ENCODE measurements at regions not wholly inside any gene's neighbourhood (a gene's known extent, or its start where the extent isn't known, plus 50 kb on each side); places are given as distances from the start of the nearest gene placed in this dataset.

- TF ChIP-seq CTCF (optimal IDR thresholded peaks at IDR 0.05 in 1 of 3, IDR thresholded peaks at IDR 0.05 in 1 of 3, conservative IDR thresholded peaks at IDR 0.05 in 1 of 3; ENCODE audit: extremely low read depth in 1 of 3, insufficient read depth in 2 of 3, low read length in 3 of 3) (no peak), EZH2 (IDR thresholded peaks at IDR 0.05; ENCODE audit: low read length) (no peak)
These were observed 1084.4 kb downstream of the RPIA start for GRCh38 chr2:89775885-89776284.

GRCh38 chr2:89780318-89780717 is 1088.8 kb downstream of the RPIA start:
- H3K4me3 ChIP-seq (ENCODE audit: control insufficient read depth in 2 of 3, extremely low read depth in 1 of 3, insufficient read depth in 2 of 3, low read depth in 1 of 3, low read length in 3 of 3) = no peak overlapping the region
- TF ChIP-seq CTCF (optimal IDR thresholded peaks at IDR 0.05 in 1 of 3, IDR thresholded peaks at IDR 0.05 in 1 of 3, conservative IDR thresholded peaks at IDR 0.05 in 1 of 3; ENCODE audit: extremely low read depth in 1 of 3, insufficient read depth in 2 of 3, low read length in 3 of 3) = no peak
- TF ChIP-seq EZH2 (IDR thresholded peaks at IDR 0.05; ENCODE audit: low read length) = no peak
- H3K9me3 ChIP-seq (ENCODE audit: control insufficient read depth, low read depth, low read length) = peaks cover 23% of the 10 kb centered on the region
- no peaks in the 10 kb centered on the region for H4K20me1 ChIP-seq (ENCODE audit: control insufficient read depth, extremely low read depth, insufficient read depth, low read length)
- no peaks in the 10 kb centered on the region for H3K9me1 ChIP-seq (ENCODE audit: control insufficient read depth, extremely low read depth, insufficient read depth, low read length)
- FAIRE-seq (no peak), DNase-seq (ENCODE audit: low read depth, low spot score) (no peak)
- no peaks in the 10 kb centered on the region for H3K4me1 ChIP-seq (ENCODE audit: control insufficient read depth, extremely low read depth, insufficient read depth, low read length)
- H3K27me3 ChIP-seq (ENCODE audit: control insufficient read depth, extremely low read depth, insufficient read depth, low read length) = no peaks in the 10 kb centered on the region
- no peak overlapping the region for H3K9ac ChIP-seq (ENCODE audit: control insufficient read depth, extremely low read depth, insufficient read depth, low read length)
- no peaks in the 10 kb centered on the region for H3K36me3 ChIP-seq (ENCODE audit: control insufficient read depth in 2 of 2, extremely low read depth in 1 of 2, insufficient read depth in 2 of 2, low read length in 2 of 2)
- H2AFZ ChIP-seq (ENCODE audit: control insufficient read depth, low read length) = no peak overlapping the region
- dilution Hi-C loops (cut with MboI; ENCODE audit: extremely low pct_ligation_motif_present, low sequenced_read_pairs) = no loop called here
- H3K27ac ChIP-seq (ENCODE audit: control insufficient read depth, insufficient read depth, low read length) = no peak overlapping the region
- H3K79me2 ChIP-seq (ENCODE audit: control insufficient read depth, insufficient read depth, low read length) = no peaks in the 10 kb centered on the region
- no peak overlapping the region for H3K4me2 ChIP-seq (ENCODE audit: control insufficient read depth, extremely low read depth, insufficient read depth, low read depth, low read length)

More at GRCh38 chr2:89775885-89776284, 1084.4 kb downstream of the RPIA start:
- Histone ChIP-seq H3K27ac (ENCODE audit: control insufficient read depth, insufficient read depth, low read length) (no peak overlapping the region), H4K20me1 (ENCODE audit: control insufficient read depth, extremely low read depth, insufficient read depth, low read length) (no peaks in the 10 kb centered on the region), H3K4me1 (ENCODE audit: control insufficient read depth, extremely low read depth, insufficient read depth, low read length) (no peaks in the 10 kb centered on the region), H3K79me2 (ENCODE audit: control insufficient read depth, insufficient read depth, low read length) (no peaks in the 10 kb centered on the region), H3K27me3 (ENCODE audit: control insufficient read depth, extremely low read depth, insufficient read depth, low read length) (no peaks in the 10 kb centered on the region), H3K4me2 (ENCODE audit: control insufficient read depth, extremely low read depth, insufficient read depth, low read depth, low read length) (no peak overlapping the region), H3K9me3 (ENCODE audit: control insufficient read depth, low read depth, low read length) (peaks cover 16% of the 10 kb centered on the region), H3K36me3 (ENCODE audit: control insufficient read depth in 2 of 2, extremely low read depth in 1 of 2, insufficient read depth in 2 of 2, low read length in 2 of 2) (no peaks in the 10 kb centered on the region), H3K4me3 (ENCODE audit: control insufficient read depth in 2 of 3, extremely low read depth in 1 of 3, insufficient read depth in 2 of 3, low read depth in 1 of 3, low read length in 3 of 3) (no peak overlapping the region), H3K9me1 (ENCODE audit: control insufficient read depth, extremely low read depth, insufficient read depth, low read length) (no peaks in the 10 kb centered on the region), H3K9ac (ENCODE audit: control insufficient read depth, extremely low read depth, insufficient read depth, low read length) (no peak overlapping the region), H2AFZ (ENCODE audit: control insufficient read depth, low read length) (no peak overlapping the region)
- no peak for FAIRE-seq
- dilution Hi-C loops (cut with MboI; ENCODE audit: extremely low pct_ligation_motif_present, low sequenced_read_pairs) = no loop called here
- DNase-seq (ENCODE audit: low read depth, low spot score) = no peak

Data from keratinocyte (primary cell).